ENCODE measurements at regions not wholly inside any gene's neighbourhood (a gene's known extent, or its start where the extent isn't known, plus 50 kb on each side); places are given as distances from the start of the nearest gene placed in this dataset.

- TF ChIP-seq, protein P1, sequence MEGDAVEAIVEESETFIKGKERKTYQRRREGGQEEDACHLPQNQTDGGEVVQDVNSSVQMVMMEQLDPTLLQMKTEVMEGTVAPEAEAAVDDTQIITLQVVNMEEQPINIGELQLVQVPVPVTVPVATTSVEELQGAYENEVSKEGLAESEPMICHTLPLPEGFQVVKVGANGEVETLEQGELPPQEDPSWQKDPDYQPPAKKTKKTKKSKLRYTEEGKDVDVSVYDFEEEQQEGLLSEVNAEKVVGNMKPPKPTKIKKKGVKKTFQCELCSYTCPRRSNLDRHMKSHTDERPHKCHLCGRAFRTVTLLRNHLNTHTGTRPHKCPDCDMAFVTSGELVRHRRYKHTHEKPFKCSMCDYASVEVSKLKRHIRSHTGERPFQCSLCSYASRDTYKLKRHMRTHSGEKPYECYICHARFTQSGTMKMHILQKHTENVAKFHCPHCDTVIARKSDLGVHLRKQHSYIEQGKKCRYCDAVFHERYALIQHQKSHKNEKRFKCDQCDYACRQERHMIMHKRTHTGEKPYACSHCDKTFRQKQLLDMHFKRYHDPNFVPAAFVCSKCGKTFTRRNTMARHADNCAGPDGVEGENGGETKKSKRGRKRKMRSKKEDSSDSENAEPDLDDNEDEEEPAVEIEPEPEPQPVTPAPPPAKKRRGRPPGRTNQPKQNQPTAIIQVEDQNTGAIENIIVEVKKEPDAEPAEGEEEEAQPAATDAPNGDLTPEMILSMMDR (IDR thresholded peaks at IDR 0.05; ENCODE audit: low read depth, low read length, poor library complexity, severe bottlenecking) = no peak
- no peak for TF ChIP-seq EZH2phosphoT487 (IDR thresholded peaks at IDR 0.05; ENCODE audit: borderline replicate concordance, low read length)
Observed at GRCh38 chr12:93018610-93019009, 89.5 kb upstream of the EEA1 start.

Data from DOHH2 (cell line).